ENCODE measurements at regions not wholly inside any gene's neighbourhood (a gene's known extent, or its start where the extent isn't known, plus 50 kb on each side); places are given as distances from the start of the nearest gene placed in this dataset.

DNA sequence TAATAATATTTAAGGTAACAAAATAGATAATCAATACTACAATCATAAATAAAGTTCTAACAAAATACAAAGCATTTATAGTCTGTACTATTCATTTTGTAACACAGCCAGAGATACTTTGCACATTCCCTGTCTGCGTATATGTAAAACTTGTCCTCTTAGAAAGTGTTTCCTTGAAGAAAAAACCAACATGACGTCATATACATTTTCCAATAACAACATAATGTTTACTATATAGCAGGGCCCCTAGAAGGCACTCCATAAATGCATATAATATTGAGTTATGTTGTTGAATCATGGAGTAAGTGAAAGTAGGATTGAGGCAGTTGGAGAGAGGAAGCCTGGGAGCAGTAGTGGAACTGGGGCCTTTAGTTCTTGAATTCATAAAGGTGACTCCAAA, 371.4 kb upstream of the HTR2A start:
- DNase-seq (no peak), ATAC-seq (no peak)
- Histone ChIP-seq H3K9me3 (no peaks in the 10 kb centered on the region), H3K36me3 (ENCODE audit: insufficient read depth in 1 of 2, low read depth in 1 of 2) (no peaks in the 10 kb centered on the region), H3K27me3 (ENCODE audit: insufficient read depth in 3 of 3, low read length in 2 of 3) (no peaks in the 10 kb centered on the region), H3K4me1 (no peaks in the 10 kb centered on the region), H3K4me3 (no peak overlapping the region), H3K27ac (no peak overlapping the region)
- intact Hi-C loops (cut with DNase I), result no loop called here
- TF ChIP-seq, protein P1, sequence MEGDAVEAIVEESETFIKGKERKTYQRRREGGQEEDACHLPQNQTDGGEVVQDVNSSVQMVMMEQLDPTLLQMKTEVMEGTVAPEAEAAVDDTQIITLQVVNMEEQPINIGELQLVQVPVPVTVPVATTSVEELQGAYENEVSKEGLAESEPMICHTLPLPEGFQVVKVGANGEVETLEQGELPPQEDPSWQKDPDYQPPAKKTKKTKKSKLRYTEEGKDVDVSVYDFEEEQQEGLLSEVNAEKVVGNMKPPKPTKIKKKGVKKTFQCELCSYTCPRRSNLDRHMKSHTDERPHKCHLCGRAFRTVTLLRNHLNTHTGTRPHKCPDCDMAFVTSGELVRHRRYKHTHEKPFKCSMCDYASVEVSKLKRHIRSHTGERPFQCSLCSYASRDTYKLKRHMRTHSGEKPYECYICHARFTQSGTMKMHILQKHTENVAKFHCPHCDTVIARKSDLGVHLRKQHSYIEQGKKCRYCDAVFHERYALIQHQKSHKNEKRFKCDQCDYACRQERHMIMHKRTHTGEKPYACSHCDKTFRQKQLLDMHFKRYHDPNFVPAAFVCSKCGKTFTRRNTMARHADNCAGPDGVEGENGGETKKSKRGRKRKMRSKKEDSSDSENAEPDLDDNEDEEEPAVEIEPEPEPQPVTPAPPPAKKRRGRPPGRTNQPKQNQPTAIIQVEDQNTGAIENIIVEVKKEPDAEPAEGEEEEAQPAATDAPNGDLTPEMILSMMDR (IDR thresholded peaks at IDR 0.05), result no peak
- 62 to 92% (median 87%) methylated on average over 2 of the region's 2 CpGs for WGBS, 3 donors

DNA sequence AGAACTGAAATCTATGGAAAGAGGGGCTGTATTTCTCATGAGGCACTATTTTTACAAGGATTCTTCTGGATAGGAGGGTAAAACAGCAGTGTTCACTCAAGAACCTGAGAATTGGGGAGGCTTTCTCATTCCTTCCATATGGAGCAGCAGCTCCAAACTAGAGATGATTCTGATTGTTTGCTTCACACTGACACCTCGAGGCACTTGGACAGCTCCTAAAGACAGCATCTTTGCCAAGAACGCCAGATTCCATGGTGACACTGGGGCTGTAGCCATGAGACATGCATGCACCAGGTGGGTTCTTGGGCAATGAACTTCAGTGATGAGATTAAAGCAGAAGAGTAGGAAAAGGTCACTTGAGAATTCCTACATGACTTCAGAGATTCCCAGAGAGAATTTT, 361.5 kb upstream of the HTR2A start:
- intact Hi-C loops (cut with DNase I), result no loop called here
- H3K4me1 ChIP-seq, result no peaks in the 10 kb centered on the region
- TF ChIP-seq, protein P1 (IDR thresholded peaks at IDR 0.05), result no peak
- no peak overlapping the region for H3K27ac ChIP-seq
- no peak for DNase-seq
- no peaks in the 10 kb centered on the region for H3K36me3 ChIP-seq (ENCODE audit: insufficient read depth in 1 of 2, low read depth in 1 of 2)
- H3K27me3 ChIP-seq (ENCODE audit: insufficient read depth in 3 of 3, low read length in 2 of 3), result no peaks in the 10 kb centered on the region
- WGBS, 3 donors, result 42 to 57% (median 55%) methylated on average over 2 of the region's 2 CpGs
- ATAC-seq, result no peak
- no peaks in the 10 kb centered on the region for H3K9me3 ChIP-seq
- no peak overlapping the region for H3K4me3 ChIP-seq

DNA sequence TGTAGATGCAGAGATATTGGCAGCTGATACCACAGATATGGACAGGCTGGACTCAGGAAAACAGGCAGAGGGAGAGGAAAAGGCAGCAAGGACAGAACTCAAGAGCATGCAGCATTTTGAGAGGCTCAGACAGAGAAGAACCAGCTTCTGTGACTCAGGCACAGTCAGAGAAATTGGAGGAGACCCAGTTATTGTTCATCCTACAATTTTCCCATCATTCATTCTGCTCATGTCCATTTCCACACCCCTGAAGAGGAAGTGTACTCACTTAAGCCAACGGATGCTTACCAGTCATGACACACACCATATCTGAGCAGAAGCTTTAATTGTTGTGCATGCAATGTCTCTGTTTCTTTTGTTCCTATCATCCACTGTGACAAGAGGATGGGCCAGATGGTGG, 359.8 kb upstream of the HTR2A start:
- intact Hi-C loops (cut with DNase I), result no loop called here
- Histone ChIP-seq H3K4me3 (no peak overlapping the region), H3K36me3 (ENCODE audit: insufficient read depth in 1 of 2, low read depth in 1 of 2) (no peaks in the 10 kb centered on the region), H3K27ac (no peak overlapping the region), H3K9me3 (no peaks in the 10 kb centered on the region), H3K27me3 (ENCODE audit: insufficient read depth in 3 of 3, low read length in 2 of 3) (no peaks in the 10 kb centered on the region), H3K4me1 (no peaks in the 10 kb centered on the region)
- no peak for DNase-seq
- TF ChIP-seq, protein P1 (IDR thresholded peaks at IDR 0.05), result no peak
- ATAC-seq, result no peak
- WGBS, 3 donors, result 40 to 60% (median 41%) methylated on average over 1 of the region's 1 CpG

DNA sequence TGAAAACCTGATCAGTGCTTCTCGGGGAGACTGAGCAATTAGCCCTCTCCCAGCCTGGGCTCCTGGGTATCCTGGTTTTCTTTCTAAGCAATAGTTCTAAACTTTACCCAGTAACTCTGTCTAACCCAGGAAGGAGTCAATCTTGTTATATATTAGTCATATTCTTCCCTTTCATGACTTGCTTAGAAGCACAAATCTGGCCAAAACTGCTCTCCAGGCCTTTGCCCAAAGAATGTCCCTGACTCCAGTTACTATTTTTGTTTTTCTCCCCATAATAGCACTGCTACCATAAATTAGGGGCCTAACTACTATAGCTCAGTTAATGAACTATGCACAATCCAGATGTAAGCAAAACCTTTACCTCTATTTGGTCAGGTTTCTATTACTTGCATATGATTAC, 355.8 kb upstream of the HTR2A start:
- H3K4me3 ChIP-seq, result no peak overlapping the region
- DNase-seq (no peak), ATAC-seq (no peak)
- no peaks in the 10 kb centered on the region for H3K4me1 ChIP-seq
- no peaks in the 10 kb centered on the region for H3K9me3 ChIP-seq
- H3K27me3 ChIP-seq (ENCODE audit: insufficient read depth in 3 of 3, low read length in 2 of 3), result no peaks in the 10 kb centered on the region
- WGBS, 3 donors, result 86 to 87% (median 86%) methylated on average over 1 of the region's 1 CpG
- H3K36me3 ChIP-seq (ENCODE audit: insufficient read depth in 1 of 2, low read depth in 1 of 2), result no peaks in the 10 kb centered on the region
- intact Hi-C loops (cut with DNase I), result no loop called here
- TF ChIP-seq, protein P1 (IDR thresholded peaks at IDR 0.05), result no peak
- H3K27ac ChIP-seq, result no peak overlapping the region

DNA sequence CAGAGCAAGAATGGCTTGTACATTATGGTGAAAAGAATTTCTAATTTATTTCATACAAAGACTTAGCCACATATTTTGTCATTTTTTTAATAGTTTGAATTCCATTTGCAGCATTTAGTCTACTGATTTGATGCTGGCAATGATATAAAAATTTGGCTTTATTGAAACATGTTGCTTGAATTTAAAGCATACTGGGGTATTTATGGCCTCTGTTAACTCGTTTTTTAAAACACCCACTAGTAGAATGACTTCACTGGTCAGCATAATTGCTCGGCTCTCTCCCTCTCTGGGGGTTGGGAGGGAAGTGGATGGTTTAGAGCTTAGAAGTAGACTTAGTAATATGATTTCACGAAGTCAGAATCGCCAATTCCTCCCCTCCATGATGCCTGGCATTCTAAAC, 354.9 kb upstream of the HTR2A start:
- no peak overlapping the region for H3K4me3 ChIP-seq
- intact Hi-C loops (cut with DNase I), result no loop called here
- no peak overlapping the region for H3K27ac ChIP-seq
- ATAC-seq (no peak), DNase-seq (no peak)
- no peaks in the 10 kb centered on the region for H3K27me3 ChIP-seq (ENCODE audit: insufficient read depth in 3 of 3, low read length in 2 of 3)
- WGBS, 3 donors, result 62 to 71% (median 66%) methylated on average over 4 of the region's 4 CpGs
- TF ChIP-seq, protein P1 (IDR thresholded peaks at IDR 0.05), result no peak
- no peaks in the 10 kb centered on the region for H3K9me3 ChIP-seq
- H3K4me1 ChIP-seq, result no peaks in the 10 kb centered on the region
- no peaks in the 10 kb centered on the region for H3K36me3 ChIP-seq (ENCODE audit: insufficient read depth in 1 of 2, low read depth in 1 of 2)

All from psoas muscle (tissue), 7 donors.